SK-N-MC (cell line): ENCODE measurements at regions not wholly inside any gene's neighbourhood (a gene's known extent, or its start where the extent isn't known, plus 50 kb on each side); places are given as distances from the start of the nearest gene placed in this dataset.

Experiments used
- EZH2 ChIP-seq: fragments of 200-600 bp; sonication (generic); IDR thresholded peaks from one replicate; pipeline ENCODE4 v1.6.1; 2017; ENCODE audit warnings: antibody characterized with exemption
- FOXP2 ChIP-seq: optimal IDR thresholded peaks from 2 replicates; pipeline ENCODE3; 2011; ENCODE audit warnings: mild to moderate bottlenecking, moderate library complexity; ENCODE audit not compliant: insufficient read depth; ENCODE audit errors: extremely low read length, control extremely low read depth
- POLR2AphosphoS5 ChIP-seq: IDR thresholded peaks from 2 replicates; pipeline ENCODE4 v1.6.1; 2012; ENCODE audit warnings: mild to moderate bottlenecking, low read depth, low read length, borderline replicate concordance

GRCh38 chr2:78973630-78974029 is 51.9 kb upstream of the REG3G start:
- TF ChIP-seq POLR2AphosphoS5 (no peak), EZH2 (no peak), FOXP2 (no peak)
